HG03439 (cell line): ENCODE measurements at regions not wholly inside any gene's neighbourhood (a gene's known extent, or its start where the extent isn't known, plus 50 kb on each side); places are given as distances from the start of the nearest gene placed in this dataset.
A peak's percentile ranks its signal among the peaks of the same experiment; 100 is the strongest.

Source experiments
- ATAC-seq: cut with Tn5 transposase; IDR thresholded peaks from one replicate; pipeline ENCODE4 v1.9.1; 2021; ENCODE audit warnings: mild to moderate bottlenecking, moderate library complexity; ENCODE audit not compliant: unreplicated experiment

DNA sequence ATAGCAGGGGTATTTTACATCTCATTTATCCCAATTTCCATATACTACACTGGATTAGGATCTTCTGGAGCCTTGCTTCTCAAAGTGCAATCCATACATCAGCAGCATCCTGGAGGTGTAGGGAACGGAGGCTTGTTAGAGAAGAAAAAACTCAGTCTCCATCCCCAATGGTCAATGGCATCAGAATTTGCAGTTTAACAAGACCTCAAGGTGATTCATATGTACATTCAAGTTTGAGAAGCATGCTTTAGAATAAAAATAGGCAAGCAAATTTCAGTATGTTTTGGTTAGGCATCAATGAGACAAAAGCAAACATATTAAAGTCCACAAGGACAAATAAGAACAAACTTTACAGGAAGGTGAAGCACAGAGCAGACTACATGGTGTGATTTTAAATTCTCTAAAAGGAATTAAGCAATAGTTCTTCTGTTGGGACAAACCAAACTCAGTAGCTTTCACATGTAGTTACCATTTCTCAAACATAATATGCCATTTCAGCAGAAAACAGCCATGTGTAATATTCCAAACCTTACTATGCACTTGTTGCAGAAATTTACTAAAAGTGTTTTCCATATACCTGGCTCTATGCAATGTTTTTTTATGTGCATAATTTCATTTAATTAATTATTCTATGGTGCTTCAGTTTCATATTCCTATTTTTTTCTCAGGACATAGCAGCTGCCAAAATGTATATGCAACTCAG is 360.3 kb upstream of the NECTIN3 start:
- ATAC-seq = no peak

GRCh38 chr3:110711851-110712516 is 359.6 kb upstream of the NECTIN3 start:
- no peak for ATAC-seq

- no peak for ATAC-seq
These were observed 344.6 kb upstream of the NECTIN3 start for GRCh38 chr3:110727056-110727455.

DNA sequence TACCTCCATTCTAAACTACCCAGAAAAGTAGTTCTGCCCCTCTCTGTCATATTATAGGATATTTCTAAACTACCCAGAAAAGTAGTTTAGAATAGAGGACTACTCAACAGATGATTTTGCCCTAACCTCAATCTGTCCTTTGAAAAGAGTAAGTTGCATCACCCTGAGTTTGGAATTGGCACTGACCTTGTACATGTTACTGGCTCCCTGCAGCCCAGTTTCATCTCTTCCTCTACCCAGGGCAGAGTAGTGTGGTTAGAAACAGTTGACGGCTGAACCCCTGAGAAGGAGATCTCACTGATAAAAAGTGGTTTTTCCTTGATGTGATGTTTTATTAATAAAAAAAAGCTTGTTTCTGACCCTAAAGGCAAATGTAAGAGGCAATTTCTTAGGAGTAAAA is 340.5 kb upstream of the NECTIN3 start:
- no peak for ATAC-seq

DNA sequence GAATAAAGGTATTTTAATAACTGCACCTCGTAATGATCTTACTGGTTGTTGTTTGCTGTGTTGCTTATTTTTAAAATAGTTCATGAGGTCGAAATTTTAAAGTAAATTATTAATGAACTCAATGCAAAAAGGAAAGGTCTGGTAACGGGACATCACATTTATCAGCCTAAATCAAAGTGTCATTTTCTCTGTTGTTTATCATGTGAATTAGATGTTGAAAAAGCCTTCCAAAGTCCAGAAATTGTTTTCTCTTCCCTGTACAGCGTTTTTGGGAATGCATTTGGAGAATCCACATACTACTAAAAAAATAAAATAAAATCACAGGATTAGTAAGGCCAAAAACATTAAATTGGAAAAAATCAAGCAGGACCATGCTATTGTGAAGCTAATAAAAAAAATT is 339.2 kb upstream of the NECTIN3 start:
- no peak for ATAC-seq

DNA sequence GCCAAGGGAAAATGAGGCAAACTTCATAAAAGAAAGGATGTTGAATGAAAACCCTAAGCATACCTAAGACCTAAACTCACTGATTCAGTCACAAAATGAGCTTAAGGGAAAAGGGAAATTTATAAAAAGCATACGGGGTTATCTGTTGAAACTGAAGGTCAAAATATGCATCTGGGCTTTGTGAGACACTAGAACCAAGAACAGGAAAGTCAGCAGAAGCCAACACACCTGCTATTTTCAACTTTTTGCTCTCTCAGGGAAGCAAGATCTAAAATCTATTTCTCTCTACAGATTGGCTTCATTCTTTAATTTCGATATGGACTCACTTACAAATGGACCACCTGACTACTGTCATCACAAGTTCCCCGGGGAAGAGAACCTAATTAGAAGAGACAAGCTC is 338.6 kb upstream of the NECTIN3 start:
- no peak for ATAC-seq

GRCh38 chr3:110734524-110734923 is 337.1 kb upstream of the NECTIN3 start:
- no peak for ATAC-seq

DNA sequence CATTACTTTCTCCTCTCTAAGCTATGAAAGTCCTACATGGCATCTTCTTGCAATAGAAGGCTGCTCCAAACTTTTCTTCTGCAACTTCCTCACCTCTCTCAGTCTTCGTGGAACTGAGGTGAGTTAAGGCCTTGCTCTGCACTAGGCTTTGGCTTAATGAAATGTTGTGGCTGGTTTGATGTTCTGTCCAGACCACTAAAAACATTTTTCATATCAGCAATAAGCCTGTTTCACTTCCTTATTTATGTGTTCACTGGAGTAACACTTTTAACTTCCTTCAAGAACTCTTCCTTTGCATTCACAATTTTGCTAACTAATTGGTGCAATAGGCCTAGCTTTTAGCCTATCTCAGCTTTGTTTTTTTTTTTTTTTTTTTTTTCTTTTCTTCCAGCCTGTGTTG is 335.3 kb upstream of the NECTIN3 start:
- peak; percentile 65 for ATAC-seq

GRCh38 chr3:110738531-110738930 is 333.1 kb upstream of the NECTIN3 start:
- ATAC-seq = no peak

DNA sequence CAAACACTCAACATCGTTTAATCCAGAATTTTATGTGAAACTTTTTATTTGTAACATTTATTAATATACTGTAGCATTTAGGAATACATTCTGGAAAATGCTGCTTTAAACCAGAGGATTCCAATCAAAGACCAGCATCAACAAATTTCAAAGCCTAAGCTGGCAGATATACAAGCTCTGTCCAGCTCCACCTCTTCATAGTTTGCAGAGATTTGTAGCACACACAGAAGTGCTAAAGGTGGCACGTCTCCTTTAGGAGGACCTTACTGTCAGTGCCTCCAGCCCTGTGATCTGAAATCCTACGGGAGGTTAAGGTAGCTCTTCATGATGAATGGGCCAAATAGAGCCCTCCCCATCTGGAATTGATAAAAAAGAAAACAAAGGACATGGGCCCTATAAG is 329.7 kb upstream of the NECTIN3 start:
- no peak for ATAC-seq

DNA sequence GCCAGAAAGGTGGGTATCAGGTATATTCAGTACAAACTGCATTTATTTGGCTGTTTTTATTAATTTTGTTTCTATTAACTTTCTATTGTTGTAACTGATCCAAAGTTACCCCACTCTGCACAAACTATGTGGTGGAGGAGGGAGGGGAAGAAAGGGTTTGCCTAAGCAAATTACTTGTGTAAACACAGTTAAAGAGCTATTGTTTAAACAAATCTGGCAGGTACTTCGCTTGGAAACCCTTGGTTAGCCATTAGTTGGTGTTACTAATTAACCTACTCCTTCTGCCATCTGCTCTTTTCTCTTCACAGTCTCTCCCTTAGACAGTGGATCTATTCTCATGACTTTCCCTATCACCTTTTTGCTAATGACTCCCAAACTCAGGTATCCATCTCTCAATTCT is 328.4 kb upstream of the NECTIN3 start:
- no peak for ATAC-seq

- no peak for ATAC-seq
These were observed 327.6 kb upstream of the NECTIN3 start for GRCh38 chr3:110743984-110744383.

DNA sequence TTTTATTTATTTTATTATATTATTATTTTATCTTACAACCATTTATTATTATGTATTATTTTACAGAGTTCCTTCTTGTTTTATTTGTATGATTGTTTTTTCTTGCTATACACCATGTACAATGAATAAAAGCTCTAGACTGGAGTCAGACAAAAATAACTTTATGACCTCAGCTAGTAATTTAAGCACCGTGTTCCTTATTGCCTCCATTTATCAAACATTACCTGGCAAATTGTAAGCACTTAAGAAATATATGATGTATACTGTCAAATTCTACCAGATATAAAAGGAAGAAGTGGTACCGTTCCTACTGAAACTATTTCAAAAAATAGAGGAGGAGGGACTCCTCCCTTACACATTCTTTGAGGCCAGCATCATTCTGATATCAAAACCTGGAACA is 326.9 kb upstream of the NECTIN3 start:
- no peak for ATAC-seq

DNA sequence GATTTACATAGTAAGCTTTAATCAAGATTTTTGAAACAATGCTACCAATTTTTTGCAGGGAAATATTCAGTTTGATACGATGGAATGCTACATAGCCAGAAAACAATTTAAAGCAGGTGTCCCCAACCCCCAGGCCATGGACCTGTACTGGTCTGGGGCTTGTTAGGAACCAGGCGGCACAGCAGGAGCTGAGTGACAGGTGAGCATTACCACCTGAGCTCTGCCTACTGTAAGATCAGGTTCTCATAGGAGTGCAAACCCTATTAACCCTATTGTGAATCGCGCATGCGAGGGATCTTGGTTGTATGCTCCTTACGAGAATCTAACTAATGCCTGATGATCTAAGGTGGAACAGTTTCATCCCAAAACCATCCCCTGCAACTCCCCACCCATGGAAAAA is 322.6 kb upstream of the NECTIN3 start:
- ATAC-seq = no peak

DNA sequence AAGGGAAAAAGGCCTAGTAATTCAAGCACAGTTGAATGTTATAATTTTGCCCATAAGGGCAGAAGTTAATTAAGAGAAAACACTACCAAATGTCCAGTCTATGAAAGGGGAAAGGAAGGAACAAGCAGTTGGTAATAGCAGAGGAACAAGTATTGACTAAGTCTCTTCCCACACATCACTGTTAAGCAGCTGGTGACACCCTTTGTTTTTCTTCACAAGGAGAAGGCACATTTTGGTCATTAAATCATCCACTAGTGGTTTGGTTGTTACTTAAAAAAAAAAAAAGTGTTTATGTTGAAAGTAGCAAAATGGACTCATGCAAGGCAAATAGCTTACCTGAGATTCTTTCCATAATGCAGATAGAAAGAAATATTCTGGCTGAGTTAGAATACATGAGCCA is 321.4 kb upstream of the NECTIN3 start:
- no peak for ATAC-seq

DNA sequence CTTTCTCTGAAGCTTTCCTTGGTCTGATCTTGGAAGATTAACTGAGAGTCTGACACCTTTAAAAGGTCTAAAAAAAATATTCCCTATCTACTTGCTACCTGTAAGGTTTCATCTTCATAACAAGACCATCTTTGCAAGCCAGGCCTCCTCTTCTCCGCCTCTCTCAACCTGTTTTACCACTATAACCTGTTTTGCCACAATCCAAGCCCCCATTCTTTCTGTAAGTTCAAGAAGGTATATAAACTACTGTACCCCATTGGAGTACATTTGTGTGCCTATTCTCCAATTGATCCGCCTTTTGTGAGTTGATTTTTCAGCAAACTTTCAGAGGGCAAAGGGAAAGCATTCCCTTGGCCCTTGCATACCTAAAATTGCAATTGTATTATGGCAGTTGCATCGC is 319.3 kb upstream of the NECTIN3 start:
- ATAC-seq = no peak

GRCh38 chr3:110753516-110753915 is 318.1 kb upstream of the NECTIN3 start:
- ATAC-seq = no peak

GRCh38 chr3:110754212-110754916 is 317.3 kb upstream of the NECTIN3 start:
- no peak for ATAC-seq

DNA sequence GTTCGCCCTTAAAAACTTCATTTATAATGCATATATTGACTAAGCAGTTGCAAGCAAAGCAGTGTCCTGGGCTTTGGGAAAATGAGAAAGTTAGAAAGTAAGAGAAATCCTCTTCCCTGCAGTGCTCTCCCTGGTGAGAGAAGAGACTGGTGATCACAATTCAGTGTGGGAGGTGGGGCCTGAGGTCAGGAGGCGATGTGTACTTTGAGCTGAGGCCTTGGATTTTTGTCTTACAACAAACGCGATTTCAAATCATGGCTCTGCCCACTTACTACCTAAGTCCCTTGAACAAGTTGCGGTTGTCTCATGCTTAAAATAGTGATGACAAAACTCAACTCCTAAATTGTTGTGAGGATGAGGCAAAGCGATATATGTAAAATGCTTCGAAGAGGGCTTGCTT is 316.3 kb upstream of the NECTIN3 start:
- ATAC-seq = no peak

GRCh38 chr3:110756705-110757104 is 314.9 kb upstream of the NECTIN3 start:
- no peak for ATAC-seq

DNA sequence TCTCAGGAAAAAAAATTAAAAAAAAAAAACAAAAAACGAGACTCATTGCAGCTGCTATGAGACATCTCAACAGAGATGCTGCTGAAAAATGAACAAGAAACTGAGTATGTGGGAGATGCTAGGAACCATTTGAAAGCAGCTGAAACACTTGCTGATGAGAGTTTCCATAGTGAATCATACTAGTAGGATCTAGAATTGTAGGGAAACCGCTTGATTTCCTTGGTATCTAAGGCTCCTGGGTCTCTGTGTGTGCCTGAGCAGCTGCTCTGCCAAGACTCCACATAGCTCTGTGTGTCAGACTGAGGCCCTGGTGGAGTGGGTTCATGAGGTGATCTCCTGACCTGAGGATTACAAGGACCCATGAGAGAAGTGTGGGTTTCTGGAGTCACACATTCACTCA is 313.4 kb upstream of the NECTIN3 start:
- no peak for ATAC-seq

DNA sequence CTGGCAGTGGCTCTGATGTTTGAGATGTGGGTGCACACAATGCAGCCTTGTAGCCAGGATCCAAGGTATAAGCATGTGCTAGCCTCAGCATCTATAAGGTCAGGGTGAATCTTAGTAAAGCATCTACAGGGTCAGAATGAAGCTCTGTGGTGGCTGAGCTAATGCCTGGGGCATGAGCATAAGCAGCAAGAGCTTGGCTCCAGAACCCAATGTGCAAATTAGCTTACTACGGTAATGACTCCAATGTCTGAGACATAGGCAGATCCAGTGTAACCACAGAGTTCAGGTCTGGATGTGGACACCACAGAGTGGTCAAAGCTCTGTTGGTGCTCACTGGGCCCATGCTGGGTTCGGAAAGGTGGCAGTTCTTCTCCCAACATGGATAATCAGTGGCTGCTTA is 304.5 kb upstream of the NECTIN3 start:
- ATAC-seq = no peak
